ENCODE measurements at regions not wholly inside any gene's neighbourhood (a gene's known extent, or its start where the extent isn't known, plus 50 kb on each side); places are given as distances from the start of the nearest gene placed in this dataset.

- DNase-seq (no peak), ATAC-seq (no peak)
- intact Hi-C loops (cut with DNase I, micrococcal nuclease): no loop called here
Measured at GRCh38 chr13:88862095-88862620, 1191.0 kb downstream of the SLITRK5 start.

GRCh38 chr13:88863116-88863515 is 1191.9 kb downstream of the SLITRK5 start:
- DNase-seq (no peak), ATAC-seq (no peak)
- intact Hi-C loops (cut with DNase I, micrococcal nuclease): no loop called here

- ATAC-seq (no peak), DNase-seq (no peak)
- intact Hi-C loops (cut with DNase I, micrococcal nuclease): no loop called here
Measured at GRCh38 chr13:88866195-88866594, 1195.0 kb downstream of the SLITRK5 start.

- ATAC-seq (no peak), DNase-seq (no peak)
- intact Hi-C loops (cut with DNase I, micrococcal nuclease): no loop called here
Measured at GRCh38 chr13:88883741-88884140, 1212.6 kb downstream of the SLITRK5 start.

- intact Hi-C loops (cut with DNase I, micrococcal nuclease): no loop called here
- no peak for ATAC-seq
Measured at GRCh38 chr13:88887045-88887662, 1216.0 kb downstream of the SLITRK5 start.

GRCh38 chr13:88895261-88895941 is 1224.2 kb downstream of the SLITRK5 start:
- intact Hi-C loops (cut with DNase I, micrococcal nuclease): no loop called here
- no peak for ATAC-seq
- no peak for DNase-seq

More at GRCh38 chr13:88887045-88887662, 1216.0 kb downstream of the SLITRK5 start:
- no peak for DNase-seq

- ATAC-seq (no peak), DNase-seq (no peak)
- intact Hi-C loops (cut with DNase I, micrococcal nuclease): no loop called here
Measured at GRCh38 chr13:88896466-88896865, 1225.3 kb downstream of the SLITRK5 start.

- intact Hi-C loops (cut with DNase I, micrococcal nuclease): no loop called here
- no peak for DNase-seq
- ATAC-seq: no peak
Measured at GRCh38 chr13:88908961-88909441, 1237.8 kb downstream of the SLITRK5 start.

GRCh38 chr13:88919970-88920628 is 1248.9 kb downstream of the SLITRK5 start:
- no peak for ATAC-seq
- intact Hi-C loops (cut with DNase I, micrococcal nuclease): no loop called here
- no peak for DNase-seq

- DNase-seq: no peak
- intact Hi-C loops (cut with DNase I, micrococcal nuclease): no loop called here
- no peak for ATAC-seq
Measured at GRCh38 chr13:88925954-88926353, 1254.8 kb downstream of the SLITRK5 start.

GRCh38 chr13:88926890-88927502 is 1255.8 kb downstream of the SLITRK5 start:
- intact Hi-C loops (cut with DNase I, micrococcal nuclease): no loop called here
- no peak for DNase-seq
- ATAC-seq: no peak

GRCh38 chr13:88932950-88933349 is 1261.8 kb downstream of the SLITRK5 start:
- ATAC-seq: no peak
- intact Hi-C loops (cut with DNase I, micrococcal nuclease): no loop called here
- DNase-seq: no peak

GRCh38 chr13:88937384-88937783 is 1266.2 kb downstream of the SLITRK5 start:
- DNase-seq: no peak
- no peak for ATAC-seq
- intact Hi-C loops (cut with DNase I, micrococcal nuclease): no loop called here

GRCh38 chr13:88945793-88946192 is 1274.6 kb downstream of the SLITRK5 start:
- ATAC-seq: no peak
- intact Hi-C loops (cut with DNase I, micrococcal nuclease): no loop called here
- no peak for DNase-seq

GRCh38 chr13:88948501-88948900 is 1277.3 kb downstream of the SLITRK5 start:
- no peak for DNase-seq
- no peak for ATAC-seq
- intact Hi-C loops (cut with DNase I, micrococcal nuclease): no loop called here

- DNase-seq (no peak), ATAC-seq (no peak)
- intact Hi-C loops (cut with DNase I, micrococcal nuclease): no loop called here
Measured at GRCh38 chr13:88958821-88959220, 1287.7 kb downstream of the SLITRK5 start.

- ATAC-seq (no peak), DNase-seq (no peak)
- intact Hi-C loops (cut with DNase I, micrococcal nuclease): no loop called here
Measured at GRCh38 chr13:88976466-88976865, 1305.3 kb downstream of the SLITRK5 start.

- intact Hi-C loops (cut with DNase I, micrococcal nuclease): no loop called here
- DNase-seq (no peak), ATAC-seq (no peak)
Measured at GRCh38 chr13:88978607-88979006, 1307.4 kb downstream of the SLITRK5 start.

GRCh38 chr13:88979465-88980175 is 1308.4 kb downstream of the SLITRK5 start:
- DNase-seq: no peak
- intact Hi-C loops (cut with DNase I, micrococcal nuclease): no loop called here
- peak; percentile 57 for ATAC-seq

Measured in left colon (tissue), 2 donors.